Activated naive CD4-positive, alpha-beta T cell treated with anti-CD3 and anti-CD28 coated beads, Interleukin-2, amount 10 ng/mL, durations not matched to agents 7 days and 5 days (primary cell): ENCODE measurements at regions not wholly inside any gene's neighbourhood (a gene's known extent, or its start where the extent isn't known, plus 50 kb on each side); places are given as distances from the start of the nearest gene placed in this dataset.

Experiments used
- CTCF ChIA-PET: fragments of 350-600 bp; sonication (Branson Sonifier 250); formaldehyde crosslinking; loops from one replicate; lab custom pipeline; 2021; ENCODE audit warnings: antibody characterized with exemption; lab: Charles Lee
- DNase-seq: peaks from one replicate; pipeline ENCODE4 v3.0.0-alpha.2; 2020
- H3K27ac Mint-ChIP-seq: one replicate; pipeline ENCODE4 v1.8.0; 2021; ENCODE audit warnings: mild to moderate bottlenecking, moderate library complexity, mixed read lengths
- H3K27me3 Mint-ChIP-seq: one replicate; pipeline ENCODE4 v1.8.0; 2021; ENCODE audit warnings: mild to moderate bottlenecking, mixed read lengths
- H3K36me3 Mint-ChIP-seq: one replicate; pipeline ENCODE4 v1.8.0; 2021; ENCODE audit warnings: mixed read lengths
- H3K4me1 Mint-ChIP-seq: one replicate; pipeline ENCODE4 v1.8.0; 2021; ENCODE audit warnings: mixed read lengths
- H3K4me3 Mint-ChIP-seq: one replicate; pipeline ENCODE4 v1.8.0; 2021; ENCODE audit warnings: mild to moderate bottlenecking, moderate library complexity, mixed read lengths
- H3K9me3 Mint-ChIP-seq: one replicate; pipeline ENCODE4 v1.8.0; 2021; ENCODE audit warnings: mixed read lengths

DNA sequence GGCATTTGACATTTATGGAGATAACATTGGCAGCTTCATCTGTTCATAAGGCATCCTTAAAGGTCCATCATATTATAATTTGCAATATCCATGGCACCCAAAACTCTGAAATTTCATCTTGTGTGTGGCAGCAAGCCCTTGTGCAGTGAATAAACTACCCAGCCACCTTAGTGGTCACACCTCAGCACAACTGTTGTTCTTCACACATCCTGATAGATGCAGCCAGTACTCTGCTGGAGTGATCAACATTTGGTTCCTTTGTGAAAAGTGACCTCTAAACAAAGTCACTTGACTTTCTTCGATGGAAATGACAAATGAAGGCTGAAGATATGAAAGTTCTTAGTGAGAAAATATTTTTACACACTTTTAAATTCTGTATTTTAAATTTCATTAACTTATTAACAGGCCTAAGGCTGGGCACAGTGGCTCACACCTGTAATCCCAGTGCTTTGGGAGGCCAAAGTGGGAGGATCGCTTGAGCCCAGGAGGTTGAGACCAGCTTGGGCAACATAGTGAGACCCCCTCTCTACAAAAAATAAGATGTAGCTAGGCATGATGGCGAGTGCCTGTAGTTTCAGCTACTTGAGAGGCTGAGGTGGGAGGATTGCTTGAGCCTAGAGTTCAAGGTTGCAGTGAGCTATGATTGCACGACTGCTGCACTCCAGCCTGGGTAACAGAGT is 161.4 kb downstream of the SPRY1 start:
- Mint-ChIP-seq H3K9me3 (no peaks in the 10 kb centered on the region), H3K4me1 (no peaks in the 10 kb centered on the region), H3K4me3 (no peak overlapping the region), H3K36me3 (no peaks in the 10 kb centered on the region), H3K27me3 (peaks cover 10% of the 10 kb centered on the region), H3K27ac (no peak overlapping the region)
- CTCF ChIA-PET, result no interaction called here
- no peak for DNase-seq

DNA sequence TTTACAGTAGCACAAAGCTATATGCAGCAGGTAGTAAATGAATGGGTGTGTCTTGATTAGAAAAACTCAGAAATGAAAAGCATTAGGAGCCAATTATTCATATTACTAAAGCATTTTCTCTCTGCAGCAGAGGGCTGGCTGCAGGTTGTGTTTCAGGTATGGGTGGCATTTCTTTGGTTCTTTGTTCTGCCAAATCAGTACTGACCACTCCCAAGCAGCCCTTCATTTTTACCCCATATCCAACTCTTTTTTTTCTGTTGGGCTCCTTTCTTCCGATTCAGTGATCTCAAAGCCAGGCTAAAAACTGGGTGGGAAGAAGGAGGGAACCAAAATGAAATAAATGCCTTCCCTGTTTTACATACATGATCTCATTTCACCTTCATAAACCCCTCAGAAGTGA is 162.3 kb downstream of the SPRY1 start:
- Mint-ChIP-seq H3K4me1 (no peaks in the 10 kb centered on the region), H3K27ac (no peak overlapping the region), H3K36me3 (no peaks in the 10 kb centered on the region), H3K4me3 (no peak overlapping the region), H3K27me3 (peaks cover 4% of the 10 kb centered on the region), H3K9me3 (no peaks in the 10 kb centered on the region)
- CTCF ChIA-PET, result no interaction called here
- no peak for DNase-seq

DNA sequence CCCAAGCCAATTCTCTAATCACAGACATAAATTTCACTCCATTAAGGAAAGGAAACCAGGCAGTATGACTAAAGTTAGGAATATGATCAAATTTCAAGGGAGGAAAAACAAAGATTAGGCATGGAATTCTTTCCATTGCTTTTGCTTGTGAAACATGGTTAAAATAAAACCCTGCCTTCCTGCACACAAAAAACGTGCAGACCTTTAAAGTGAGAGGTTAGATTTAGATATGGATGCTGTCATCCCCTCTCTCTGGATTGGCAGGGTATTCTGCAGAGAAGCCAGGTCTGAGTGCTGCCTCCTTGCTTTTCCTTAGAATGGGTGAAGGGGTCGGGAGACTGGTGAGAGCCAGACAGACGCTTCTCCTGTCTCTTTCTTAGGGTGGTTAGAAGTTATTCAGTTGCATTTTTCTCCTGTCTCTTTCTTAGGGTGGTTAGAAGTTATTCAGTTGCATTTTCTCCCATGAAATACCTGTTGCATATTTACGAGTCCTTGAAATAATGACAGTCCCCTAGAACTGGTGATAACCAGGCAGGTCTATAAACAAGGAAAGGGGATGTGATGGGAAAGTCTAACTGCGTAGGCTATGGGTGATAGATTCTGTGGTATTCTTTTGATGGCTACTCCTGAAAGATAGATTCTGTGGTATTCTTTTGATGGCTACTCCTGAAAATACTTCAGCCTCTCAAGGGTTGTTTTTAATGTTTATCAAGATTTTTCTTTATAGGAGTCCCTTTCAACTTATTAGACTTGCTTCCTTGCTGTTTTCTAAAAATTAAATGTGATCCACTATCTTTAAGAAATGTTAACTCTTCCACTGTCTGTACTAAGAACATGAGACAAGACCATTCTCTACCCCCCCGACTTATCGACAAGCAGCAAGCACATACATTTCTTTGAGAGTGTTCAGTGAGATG is 163.6 kb downstream of the SPRY1 start:
- Mint-ChIP-seq H3K36me3 (no peaks in the 10 kb centered on the region), H3K4me1 (no peaks in the 10 kb centered on the region), H3K27me3 (peaks cover 4% of the 10 kb centered on the region), H3K9me3 (no peaks in the 10 kb centered on the region), H3K4me3 (no peak overlapping the region), H3K27ac (no peak overlapping the region)
- no peak for DNase-seq
- CTCF ChIA-PET, result no interaction called here

- H3K36me3 Mint-ChIP-seq, result no peaks in the 10 kb centered on the region
- no peak overlapping the region for H3K4me3 Mint-ChIP-seq
- H3K27ac Mint-ChIP-seq, result no peak overlapping the region
- CTCF ChIA-PET, result no interaction called here
- no peak for DNase-seq
- no peaks in the 10 kb centered on the region for H3K4me1 Mint-ChIP-seq
- no peaks in the 10 kb centered on the region for H3K9me3 Mint-ChIP-seq
- H3K27me3 Mint-ChIP-seq, result peaks cover 8% of the 10 kb centered on the region
Observed at GRCh38 chr4:123561525-123561924, 164.9 kb downstream of the SPRY1 start.

DNA sequence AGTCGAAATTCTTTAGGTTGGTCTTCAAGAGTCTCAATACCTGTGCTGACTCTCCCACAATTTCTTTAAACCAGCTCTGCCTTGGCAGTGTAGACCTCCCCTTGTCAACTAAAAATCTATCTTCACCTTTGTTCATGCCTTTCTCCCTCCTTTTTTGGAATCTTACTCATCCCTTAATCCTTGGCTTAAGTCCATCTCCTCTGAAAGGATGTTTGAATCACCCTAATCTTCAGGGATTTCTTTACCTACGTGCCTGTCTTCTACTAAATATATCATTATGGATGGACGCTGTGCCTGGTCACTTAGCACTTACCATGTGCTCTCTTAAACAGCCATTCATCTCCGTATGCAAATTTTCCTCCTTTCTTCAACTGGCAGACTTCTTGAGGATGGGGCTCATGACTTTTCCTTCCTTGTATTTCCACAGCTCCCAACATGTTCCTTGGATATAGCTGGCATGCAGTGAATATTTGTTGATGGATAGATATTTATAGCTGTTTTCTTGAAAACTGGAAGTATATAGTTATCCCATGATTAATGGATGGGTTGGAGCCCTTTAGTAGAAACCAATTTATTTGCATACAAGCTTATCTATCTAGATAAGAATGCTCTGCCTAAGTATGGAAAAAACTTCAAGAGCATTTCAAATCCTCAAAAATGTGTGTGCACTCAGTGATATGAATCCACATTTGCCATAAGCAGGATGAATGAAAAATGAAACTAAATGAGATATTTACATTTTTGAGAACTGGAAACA is 166.6 kb downstream of the SPRY1 start:
- CTCF ChIA-PET, result interaction anchor here (0.6 to 2.8 kb wide), 10 partner anchors 10 to 167 kb away, joined by 3 to 16 read pairs (median 8); partner anchors contain the start of gene SPRY1
- DNase-seq, result no peak
- Mint-ChIP-seq H3K27me3 (peaks cover 15% of the 10 kb centered on the region), H3K9me3 (no peaks in the 10 kb centered on the region), H3K4me3 (no peak overlapping the region), H3K27ac (no peak overlapping the region), H3K36me3 (no peaks in the 10 kb centered on the region), H3K4me1 (no peaks in the 10 kb centered on the region)

DNA sequence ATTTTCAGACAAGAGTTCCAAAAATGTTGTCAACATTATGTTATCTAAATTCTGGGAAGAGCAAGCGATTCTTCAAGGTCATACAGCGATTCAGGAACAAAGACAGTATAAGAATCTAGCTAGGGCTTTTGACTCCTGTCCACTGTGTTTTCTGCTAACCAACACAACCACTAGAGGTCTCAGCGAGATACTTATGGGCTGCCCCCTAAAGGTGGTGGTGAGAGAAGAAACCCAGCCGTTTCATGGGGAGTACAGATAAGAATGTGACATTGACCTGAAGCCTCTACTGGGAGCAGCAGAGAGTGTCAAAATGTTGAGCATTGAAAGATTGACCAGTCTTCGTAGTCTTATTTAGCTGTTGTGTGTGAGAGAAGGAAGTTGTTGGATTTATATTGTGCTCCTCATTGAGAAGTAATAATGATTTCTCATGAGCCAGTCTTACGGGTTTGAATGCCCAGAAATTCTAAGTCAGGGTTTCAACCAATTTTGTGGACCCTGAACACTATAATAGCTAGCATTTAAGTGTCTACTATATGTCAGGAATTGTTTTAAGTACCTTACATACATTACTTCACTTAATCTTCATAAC is 168.3 kb downstream of the SPRY1 start:
- no peaks in the 10 kb centered on the region for H3K4me1 Mint-ChIP-seq
- H3K27ac Mint-ChIP-seq, result no peak overlapping the region
- H3K36me3 Mint-ChIP-seq, result no peaks in the 10 kb centered on the region
- peaks cover 12% of the 10 kb centered on the region for H3K27me3 Mint-ChIP-seq
- peak; percentile 52 for DNase-seq
- CTCF ChIA-PET, result interaction anchor here (0.7 to 2.8 kb wide), 24 partner anchors 10 to 175 kb away, joined by 3 to 16 read pairs (median 6); partner anchors contain the start of gene SPRY1
- no peak overlapping the region for H3K4me3 Mint-ChIP-seq
- H3K9me3 Mint-ChIP-seq, result no peaks in the 10 kb centered on the region

DNA sequence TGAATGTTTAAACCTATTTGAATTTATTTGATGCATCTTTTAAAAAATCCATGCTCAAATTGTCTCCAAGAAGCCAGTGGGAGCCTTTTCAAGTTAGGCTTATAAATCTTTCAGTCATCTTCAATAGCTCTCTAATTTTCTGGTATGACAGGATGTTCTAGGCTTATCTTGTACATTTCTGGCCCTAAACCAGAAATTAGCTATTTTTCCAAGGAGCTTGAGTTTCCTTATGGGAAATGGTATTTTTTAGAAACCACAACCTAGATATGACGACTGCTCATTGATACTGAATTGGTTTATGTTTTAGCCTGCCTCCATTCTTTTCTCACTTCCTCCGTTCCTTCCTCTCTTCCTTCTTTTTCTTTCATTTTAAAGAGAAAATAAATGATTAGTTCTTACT is 172.3 kb downstream of the SPRY1 start:
- Mint-ChIP-seq H3K9me3 (no peaks in the 10 kb centered on the region), H3K36me3 (no peaks in the 10 kb centered on the region), H3K27ac (no peak overlapping the region), H3K4me1 (no peaks in the 10 kb centered on the region), H3K4me3 (no peak overlapping the region), H3K27me3 (peaks cover 13% of the 10 kb centered on the region)
- DNase-seq, result no peak
- CTCF ChIA-PET, result no interaction called here

DNA sequence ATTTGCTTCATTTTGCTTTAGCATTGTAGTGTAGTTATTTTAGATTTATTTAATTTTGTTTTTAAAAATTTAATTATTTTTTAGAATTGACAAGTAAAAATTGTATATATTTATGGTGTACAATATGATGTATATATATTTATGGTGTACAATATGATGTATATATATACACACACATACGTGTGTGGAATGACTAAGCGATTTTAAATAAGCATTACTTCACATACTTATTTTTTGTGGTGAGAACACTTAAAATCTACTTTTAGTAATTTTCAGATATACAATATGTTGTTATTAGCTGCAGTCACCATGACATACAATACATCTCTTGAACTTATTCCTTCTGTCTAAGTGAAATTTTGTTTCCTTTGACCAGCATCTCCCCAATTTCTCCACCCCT is 172.9 kb downstream of the SPRY1 start:
- CTCF ChIA-PET, result no interaction called here
- no peak overlapping the region for H3K27ac Mint-ChIP-seq
- H3K36me3 Mint-ChIP-seq, result no peaks in the 10 kb centered on the region
- H3K9me3 Mint-ChIP-seq, result no peaks in the 10 kb centered on the region
- peaks cover 16% of the 10 kb centered on the region for H3K27me3 Mint-ChIP-seq
- DNase-seq, result no peak
- no peak overlapping the region for H3K4me3 Mint-ChIP-seq
- no peaks in the 10 kb centered on the region for H3K4me1 Mint-ChIP-seq

DNA sequence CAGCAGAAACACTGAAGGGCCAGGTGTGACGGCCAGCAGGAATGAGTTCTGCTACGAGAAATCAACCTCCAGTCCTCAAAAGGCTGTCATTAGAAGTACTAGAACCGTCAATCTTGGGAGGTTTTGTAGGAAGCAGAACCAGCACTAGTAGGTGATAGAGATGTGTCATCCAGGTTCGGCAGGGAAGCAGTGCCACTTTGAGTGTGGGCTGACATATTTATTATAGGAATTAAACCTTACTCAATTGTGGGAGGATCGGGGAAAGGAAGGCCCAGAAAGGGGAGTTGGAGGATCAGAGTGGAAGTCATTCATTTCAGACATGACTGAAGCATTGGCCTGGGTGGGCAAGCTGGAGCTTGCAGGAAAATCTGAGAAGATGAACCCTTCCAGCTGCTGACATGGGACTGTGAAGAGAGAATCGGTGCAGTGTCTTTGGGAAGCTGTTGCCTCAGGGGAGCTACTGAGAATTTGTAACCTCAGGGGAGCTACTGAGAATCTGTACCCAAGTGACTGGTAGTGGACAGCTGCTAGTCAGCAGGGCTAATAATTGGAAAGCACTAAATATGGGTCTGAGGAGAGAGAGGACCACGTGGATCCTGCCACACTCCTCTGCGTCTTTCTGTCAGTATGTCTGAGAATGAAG is 177.4 kb downstream of the SPRY1 start:
- Mint-ChIP-seq H3K4me1 (no peaks in the 10 kb centered on the region), H3K9me3 (peaks cover under 1% of the 10 kb centered on the region), H3K27me3 (peaks cover 5% of the 10 kb centered on the region), H3K4me3 (no peak overlapping the region), H3K36me3 (no peaks in the 10 kb centered on the region), H3K27ac (no peak overlapping the region)
- CTCF ChIA-PET, result interaction anchor here (3.5 kb wide), 1 partner anchor 10 kb away, joined by 13 read pairs; no protein-coding TSS in a partner anchor
- no peak for DNase-seq

DNA sequence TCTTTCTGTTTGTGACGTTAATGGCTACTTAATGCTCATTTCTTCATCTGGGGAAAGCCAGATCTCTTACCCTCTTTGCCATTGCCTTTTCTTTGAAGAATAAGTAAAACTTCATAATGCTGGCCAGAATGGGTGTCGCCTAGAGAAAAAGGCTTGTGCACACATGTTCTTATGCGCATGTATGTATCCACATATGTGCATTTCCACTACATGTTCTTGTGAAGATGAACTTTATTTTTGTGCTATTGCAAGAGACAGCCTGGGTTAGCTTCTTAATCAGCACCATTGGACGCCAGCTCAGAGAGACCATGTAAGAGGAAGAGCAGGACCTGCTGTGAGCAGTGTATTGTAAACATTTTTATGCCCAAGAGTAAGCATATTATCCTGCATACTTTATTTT is 178.7 kb downstream of the SPRY1 start:
- Mint-ChIP-seq H3K9me3 (peaks cover 5% of the 10 kb centered on the region), H3K27ac (no peak overlapping the region), H3K27me3 (peaks cover 8% of the 10 kb centered on the region), H3K4me1 (no peaks in the 10 kb centered on the region), H3K4me3 (no peak overlapping the region), H3K36me3 (no peaks in the 10 kb centered on the region)
- no peak for DNase-seq
- CTCF ChIA-PET, result interaction anchor here (0.9 to 3.5 kb wide), 2 partner anchors 11 to 85 kb away, joined by 5 to 13 read pairs; no protein-coding TSS in a partner anchor

- Mint-ChIP-seq H3K27me3 (peaks cover 8% of the 10 kb centered on the region), H3K9me3 (peaks cover 19% of the 10 kb centered on the region), H3K27ac (no peak overlapping the region), H3K4me1 (no peaks in the 10 kb centered on the region), H3K36me3 (peaks cover 2% of the 10 kb centered on the region), H3K4me3 (no peak overlapping the region)
- CTCF ChIA-PET, result interaction anchor here (3.5 kb wide), 1 partner anchor 13 kb away, joined by 13 read pairs; no protein-coding TSS in a partner anchor
- no peak for DNase-seq
Observed at GRCh38 chr4:123577225-123577906, 180.8 kb downstream of the SPRY1 start.

DNA sequence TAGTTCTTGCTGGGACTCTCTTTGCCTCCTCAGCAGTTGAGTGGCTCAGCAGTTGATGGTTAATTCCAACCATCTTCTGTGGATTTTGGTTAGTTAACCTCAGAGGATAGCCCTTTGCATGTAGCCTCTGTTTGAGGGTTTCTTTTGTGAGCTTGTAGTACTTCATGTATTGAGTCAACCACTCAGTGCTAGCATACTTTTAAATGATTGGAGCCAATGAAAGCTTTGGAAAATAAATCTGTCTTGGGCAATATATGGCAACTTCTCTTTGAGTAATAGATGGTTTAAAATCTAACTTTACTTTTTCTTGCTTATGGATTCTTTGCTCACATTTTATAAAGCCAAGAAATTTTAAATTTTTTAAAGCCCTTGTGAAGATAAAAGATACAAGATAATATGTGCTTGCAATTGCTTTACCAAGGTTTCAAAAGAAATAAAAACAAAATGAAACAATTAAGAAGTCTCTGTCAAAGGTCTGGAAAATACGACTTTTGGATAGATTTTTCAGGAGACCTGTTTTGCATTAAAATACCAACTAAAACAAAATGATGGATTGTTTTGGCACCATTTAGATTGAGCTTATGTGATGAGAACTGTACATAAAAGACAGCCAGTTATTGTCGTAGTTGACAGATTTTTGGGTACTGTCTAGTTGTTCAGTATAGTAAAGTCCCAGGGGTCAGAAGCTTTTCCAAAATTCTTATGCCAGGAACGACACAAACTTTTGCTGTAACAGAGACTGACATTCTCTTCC is 181.9 kb downstream of the SPRY1 start:
- Mint-ChIP-seq H3K27me3 (peaks cover 8% of the 10 kb centered on the region), H3K9me3 (peaks cover 19% of the 10 kb centered on the region), H3K4me3 (no peak overlapping the region), H3K36me3 (peaks cover 2% of the 10 kb centered on the region), H3K4me1 (no peaks in the 10 kb centered on the region), H3K27ac (no peak overlapping the region)
- CTCF ChIA-PET, result interaction anchor here (1.5 kb wide), 1 partner anchor 15 kb away, joined by 3 read pairs; no protein-coding TSS in a partner anchor
- no peak for DNase-seq
